Inferior parietal cortex (tissue), 1 donor: ENCODE measurements at regions not wholly inside any gene's neighbourhood (a gene's known extent, or its start where the extent isn't known, plus 50 kb on each side); places are given as distances from the start of the nearest gene placed in this dataset.

ENCODE experiments used
- DNase-seq: peaks from one replicate; pipeline ENCODE4 v3.0.0-alpha.2; 2016; ENCODE audit errors: extremely low spot score

GRCh38 chr9:26742828-26743476, 149.7 kb downstream of the CAAP1 start:
- no peak for DNase-seq

GRCh38 chr9:26735160-26735559, 157.4 kb downstream of the CAAP1 start:
- no peak for DNase-seq

GRCh38 chr9:26729187-26729586, 163.4 kb downstream of the CAAP1 start:
- DNase-seq = no peak

- no peak for DNase-seq
Measured at GRCh38 chr9:26727471-26727870, 165.1 kb downstream of the CAAP1 start.

- DNase-seq = no peak
Measured at GRCh38 chr9:26725573-26725972, 167.0 kb downstream of the CAAP1 start.

- no peak for DNase-seq
Measured at GRCh38 chr9:26723486-26723885, 169.1 kb downstream of the CAAP1 start.

GRCh38 chr9:26722755-26723154, 169.8 kb downstream of the CAAP1 start:
- no peak for DNase-seq

- DNase-seq = no peak
Measured at GRCh38 chr9:26710008-26710407, 182.6 kb downstream of the CAAP1 start.

GRCh38 chr9:26706223-26706622, 186.4 kb downstream of the CAAP1 start:
- no peak for DNase-seq

GRCh38 chr9:26695298-26695622, 197.3 kb downstream of the CAAP1 start:
- no peak for DNase-seq

GRCh38 chr9:26694381-26695297, 198.0 kb downstream of the CAAP1 start:
- DNase-seq = no peak

GRCh38 chr9:26689041-26689440, 203.6 kb downstream of the CAAP1 start:
- DNase-seq = no peak

GRCh38 chr9:26687421-26687820, 205.2 kb downstream of the CAAP1 start:
- no peak for DNase-seq

GRCh38 chr9:26685818-26686217, 206.8 kb downstream of the CAAP1 start:
- no peak for DNase-seq

GRCh38 chr9:26684029-26684428, 208.6 kb downstream of the CAAP1 start:
- DNase-seq = no peak

- DNase-seq = no peak
Measured at GRCh38 chr9:26682796-26683496, 209.7 kb downstream of the CAAP1 start.

- DNase-seq = no peak
Measured at GRCh38 chr9:26682041-26682440, 210.6 kb downstream of the CAAP1 start.

- DNase-seq = no peak
Measured at GRCh38 chr9:26677965-26678706, 214.5 kb downstream of the CAAP1 start.

- no peak for DNase-seq
Measured at GRCh38 chr9:26675035-26675434, 217.6 kb downstream of the CAAP1 start.

- DNase-seq = no peak
Measured at GRCh38 chr9:26673261-26673660, 219.3 kb downstream of the CAAP1 start.

GRCh38 chr9:26669701-26670670, 222.6 kb downstream of the CAAP1 start:
- no peak for DNase-seq
